Right ventricle myocardium superior (tissue), 1 donor: ENCODE measurements at regions not wholly inside any gene's neighbourhood (a gene's known extent, or its start where the extent isn't known, plus 50 kb on each side); places are given as distances from the start of the nearest gene placed in this dataset.
"Not testable (repeated sequence)": the region's sequence is repeated elsewhere in the genome, so short reads cannot be mapped to it uniquely, and the experiment has no call there.

Source experiments
- ATAC-seq: fragments of 200-7000 bp; cut with Tn5 transposase; one replicate; pipeline ENCODE4 v1.9.1; 2020; ENCODE audit warnings: mild to moderate bottlenecking; ENCODE audit not compliant: poor library complexity
- DNase-seq: peaks from one replicate; pipeline ENCODE4 v3.0.0-alpha.2; 2020
- intact Hi-C: fragments of 100-400 bp; cut with DNase I; formaldehyde crosslinking; loops from one replicate; pipeline ENCODE4 v1.11.2; 2022
- donor health status: DM: no; HTN: yes; CAD: no; lungs with severe emphysema.

- no peak for DNase-seq
- intact Hi-C loops, result loop anchor here (2.0 kb wide), 1 partner anchor 1143 kb away; no protein-coding TSS in a partner anchor
- ATAC-seq, result peak; percentile 92
These were observed 346.1 kb upstream of the ANKRD30A start for GRCh38 chr10:36779238-36779846.

- ATAC-seq, result no peak
- intact Hi-C loops, result loop anchor here (2.0 kb wide), 1 partner anchor 1142 kb away; no protein-coding TSS in a partner anchor
- DNase-seq, result no peak
These were observed 346.7 kb upstream of the ANKRD30A start for GRCh38 chr10:36778651-36779050.

DNA sequence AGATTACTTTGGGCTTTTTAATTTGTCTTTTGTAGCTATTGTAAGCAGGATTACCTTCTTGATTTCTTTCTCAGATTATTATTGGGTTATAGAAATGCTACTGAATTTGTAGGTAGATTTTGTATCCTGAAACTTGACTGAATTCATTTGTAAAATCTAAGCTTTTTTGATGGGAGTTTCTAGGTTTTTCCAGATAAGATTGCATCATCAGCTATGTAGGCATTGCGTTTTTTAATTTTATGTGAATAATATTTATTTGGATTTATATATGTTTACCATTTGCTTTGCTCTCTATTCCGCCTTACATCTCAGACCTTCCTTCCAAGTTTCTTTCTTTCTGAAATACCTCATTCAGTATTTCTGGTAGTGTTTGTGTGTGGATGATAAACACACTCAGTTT lies 351.7 kb upstream of the ANKRD30A start:
- ATAC-seq, result no peak
- intact Hi-C loops, result no loop called here
- DNase-seq, result no peak

- no peak for DNase-seq
- no peak for ATAC-seq
- intact Hi-C loops, result no loop called here
These were observed 353.7 kb upstream of the ANKRD30A start for GRCh38 chr10:36771725-36772124.

DNA sequence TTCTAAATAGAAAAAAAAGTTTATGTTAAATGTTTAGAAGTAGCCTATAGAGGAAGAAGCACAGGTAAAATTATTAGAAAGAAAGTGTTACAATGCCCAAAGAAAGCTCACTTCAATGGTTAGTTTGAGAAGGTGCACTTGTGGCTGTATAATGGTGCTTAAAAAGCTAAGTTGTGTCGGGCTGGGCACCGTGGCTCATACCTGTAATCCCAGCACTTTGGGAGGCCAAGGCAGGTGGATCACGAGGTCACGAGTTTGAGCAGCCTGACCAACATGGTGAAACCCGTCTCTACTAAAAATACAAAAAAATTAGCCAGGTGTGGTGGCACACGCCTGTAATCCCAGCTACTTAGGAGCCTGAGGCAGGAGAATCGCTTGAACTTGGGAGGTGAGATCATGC lies 355.7 kb upstream of the ANKRD30A start:
- ATAC-seq, DNase-seq, intact Hi-C loops: not testable (repeated sequence)

- ATAC-seq, result no peak
- intact Hi-C loops, result no loop called here
- DNase-seq, result no peak
These were observed 358.5 kb upstream of the ANKRD30A start for GRCh38 chr10:36766940-36767339.

DNA sequence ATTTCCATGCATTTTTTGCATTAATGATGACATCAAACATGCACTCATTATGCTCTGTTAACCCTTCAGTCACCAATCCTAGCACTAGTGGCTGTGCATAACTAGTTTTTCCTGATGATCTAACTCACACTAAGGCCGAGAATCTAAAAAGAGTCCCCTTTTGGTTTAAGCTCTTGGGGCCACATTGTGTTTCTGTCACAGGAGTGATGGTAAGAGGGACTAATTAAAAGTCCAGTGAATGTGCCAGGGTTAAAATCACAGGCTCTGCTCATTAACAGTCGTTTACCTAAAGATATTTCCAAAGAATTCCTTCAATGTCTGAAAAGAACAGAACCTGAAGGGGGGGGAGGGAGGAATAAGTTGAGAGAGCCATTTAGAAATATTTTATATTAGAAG lies 359.0 kb upstream of the ANKRD30A start:
- intact Hi-C loops, result no loop called here
- ATAC-seq, result no peak
- no peak for DNase-seq

GRCh38 chr10:36765782-36766414 lies 359.5 kb upstream of the ANKRD30A start:
- ATAC-seq, result no peak
- intact Hi-C loops, result no loop called here
- DNase-seq, result no peak

DNA sequence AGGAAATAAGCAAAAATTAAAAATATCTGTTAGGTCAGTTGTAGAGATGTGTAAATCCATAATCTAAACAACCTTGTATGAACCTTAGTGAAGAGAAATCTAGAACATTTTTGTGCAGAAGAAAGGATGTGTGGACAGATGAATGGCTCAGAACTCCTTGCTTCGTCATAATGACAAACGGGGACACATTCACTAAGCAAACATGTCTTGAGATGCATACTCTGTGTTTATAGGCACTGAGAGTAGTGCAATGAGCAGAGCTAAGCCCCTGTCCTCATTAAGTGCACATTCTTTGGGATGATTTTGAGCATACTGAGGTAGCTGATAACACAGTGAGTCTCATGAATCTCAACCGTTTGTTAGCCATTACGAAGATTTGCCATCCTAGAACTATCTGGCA lies 360.6 kb upstream of the ANKRD30A start:
- intact Hi-C loops, result no loop called here
- ATAC-seq, result no peak
- DNase-seq, result no peak

- intact Hi-C loops, result no loop called here
- no peak for ATAC-seq
- no peak for DNase-seq
These were observed 364.3 kb upstream of the ANKRD30A start for GRCh38 chr10:36761121-36761520.

GRCh38 chr10:36759141-36759805 lies 366.1 kb upstream of the ANKRD30A start:
- intact Hi-C loops, result no loop called here
- ATAC-seq, result no peak
- no peak for DNase-seq

- ATAC-seq, result no peak
- intact Hi-C loops, result no loop called here
- DNase-seq, result no peak
These were observed 377.1 kb upstream of the ANKRD30A start for GRCh38 chr10:36748128-36748871.

DNA sequence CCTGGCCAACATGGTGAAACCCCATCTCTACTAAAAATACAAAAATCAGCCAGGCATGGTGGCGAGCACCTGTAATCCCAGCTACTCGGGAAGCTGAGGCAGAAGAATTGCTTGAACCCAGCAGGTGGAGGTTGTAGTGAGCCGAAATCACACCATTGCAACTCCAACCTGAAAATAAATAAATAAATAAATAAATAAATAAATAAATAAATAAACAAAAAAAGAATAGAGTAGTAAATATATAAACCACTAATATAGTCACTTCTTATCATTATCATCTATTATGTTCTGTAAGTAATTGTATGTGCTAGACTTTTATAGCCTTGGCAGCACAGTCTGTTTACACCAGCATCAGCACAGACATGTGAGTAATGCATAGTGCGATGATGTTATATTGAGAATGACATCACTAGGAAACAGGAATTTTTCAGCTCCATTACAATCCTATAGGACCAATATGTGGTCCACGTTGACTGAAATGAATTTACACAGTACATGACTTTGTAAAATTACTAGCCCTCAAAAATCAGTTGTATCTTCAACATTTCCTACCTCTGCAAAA lies 385.4 kb upstream of the ANKRD30A start:
- no peak for ATAC-seq
- DNase-seq, result no peak
- intact Hi-C loops, result no loop called here

DNA sequence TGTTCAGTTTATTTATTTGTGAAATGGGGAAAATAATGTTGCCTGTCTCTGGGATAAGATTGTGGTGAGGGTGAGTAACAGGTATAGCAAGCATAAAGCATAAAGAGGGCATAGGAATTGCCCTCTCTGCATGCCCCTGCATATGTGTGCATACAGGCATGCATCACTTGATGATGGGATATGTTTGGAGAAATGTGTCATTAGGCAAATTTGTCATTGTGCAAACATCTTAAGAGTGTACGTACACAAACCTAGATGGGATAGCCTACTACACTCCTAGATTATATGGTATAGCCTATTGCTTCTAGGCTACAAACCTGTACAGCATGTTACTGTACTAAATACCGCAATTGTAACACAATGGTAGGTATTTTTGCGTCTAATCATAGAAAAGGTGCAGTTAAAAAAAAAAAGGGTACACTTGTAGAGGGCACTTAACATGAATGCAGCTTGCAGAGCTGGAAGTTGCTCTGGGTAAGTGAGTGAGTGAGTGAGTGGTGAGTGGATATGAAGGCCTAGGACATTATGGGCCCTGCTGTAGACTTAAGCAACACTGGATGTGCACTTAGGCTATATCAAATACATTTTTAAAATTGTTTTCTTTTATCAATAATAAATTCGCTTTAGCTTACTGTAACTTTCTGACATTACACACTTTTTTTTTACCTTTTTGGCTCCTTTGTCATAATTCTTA lies 386.5 kb upstream of the ANKRD30A start:
- DNase-seq (no peak), ATAC-seq (no peak)
- intact Hi-C loops, result no loop called here

- intact Hi-C loops, result no loop called here
- ATAC-seq (no peak), DNase-seq (no peak)
These were observed 389.1 kb upstream of the ANKRD30A start for GRCh38 chr10:36736311-36736710.

GRCh38 chr10:36734590-36734989 lies 390.8 kb upstream of the ANKRD30A start:
- ATAC-seq, intact Hi-C loops: not testable (repeated sequence)

DNA sequence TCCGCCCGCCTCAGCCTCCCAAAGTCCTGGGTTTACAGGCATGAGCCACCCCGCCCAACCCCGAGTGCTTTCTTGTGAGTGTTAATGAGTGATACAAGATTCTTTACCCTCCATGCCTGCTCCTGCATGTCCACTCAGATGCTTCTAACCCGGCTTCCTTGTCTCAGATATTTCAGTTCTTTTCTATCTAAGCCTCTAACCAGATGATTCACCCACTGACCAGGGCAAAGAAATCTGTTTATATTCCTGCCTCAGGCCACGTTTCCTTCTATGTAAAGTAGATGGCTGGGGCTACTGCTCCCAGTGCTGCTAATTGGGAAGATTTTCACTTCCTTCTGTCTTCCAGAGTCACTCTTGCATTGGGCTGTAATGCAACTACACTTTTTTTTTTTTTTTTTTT lies 395.1 kb upstream of the ANKRD30A start:
- intact Hi-C loops, result no loop called here
- DNase-seq, result no peak
- no peak for ATAC-seq

More at GRCh38 chr10:36734590-36734989, 390.8 kb upstream of the ANKRD30A start:
- not testable (repeated sequence) for DNase-seq

DNA sequence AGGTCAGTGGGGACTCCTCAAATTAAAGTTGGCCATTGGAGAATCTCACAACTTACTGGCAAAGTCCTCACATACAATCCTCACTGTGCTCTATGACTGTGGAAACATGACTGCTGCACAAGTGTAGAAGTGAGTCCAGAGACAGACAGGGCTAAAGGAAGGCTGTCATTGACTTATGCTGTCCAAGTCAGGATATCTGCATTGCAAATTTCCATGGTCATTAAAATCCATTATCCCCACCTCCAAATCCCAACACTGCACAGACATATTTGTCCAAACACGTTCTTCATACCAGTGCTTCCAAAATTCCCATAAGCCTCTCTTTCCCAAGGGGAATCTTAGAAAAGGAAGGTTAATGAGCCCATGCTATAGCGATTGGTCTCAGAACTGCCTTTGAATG lies 396.8 kb upstream of the ANKRD30A start:
- no peak for DNase-seq
- no peak for ATAC-seq
- intact Hi-C loops, result no loop called here
